Transverse colon (tissue), 4 donors: ENCODE measurements at regions not wholly inside any gene's neighbourhood (a gene's known extent, or its start where the extent isn't known, plus 50 kb on each side); places are given as distances from the start of the nearest gene placed in this dataset.
A peak's percentile ranks its signal among the peaks of the same experiment; 100 is the strongest.

Experiments
- DNase-seq: peaks from one replicate; pipeline ENCODE4 v3.0.0-alpha.2; 2019
- H3K27ac ChIP-seq, 4 donors: fragments of 200-600 bp; sonication (generic); 2 replicates each; pipeline ENCODE4 v1.5.1; 2016 to 2018; ENCODE audit warnings: inconsistent platforms in 4 of 4
- H3K27me3 ChIP-seq: fragments of 200-600 bp; sonication (generic); 2 replicates; pipeline ENCODE4 v1.5.1; 2017; ENCODE audit warnings: inconsistent platforms
- H3K36me3 ChIP-seq, 4 donors: fragments of 200-600 bp; sonication (generic); 2 replicates each; pipeline ENCODE4 v1.5.1; 2017 to 2019; ENCODE audit warnings: inconsistent platforms in 4 of 4
- H3K4me1 ChIP-seq, 4 donors: fragments of 200-600 bp; sonication (generic); 2 replicates each; pipeline ENCODE4 v1.5.1; 2017 to 2020; ENCODE audit warnings: inconsistent platforms in 4 of 4
- H3K4me3 ChIP-seq, 4 donors: fragments of 200-600 bp; sonication (generic); 1 replicate in 1 of 4; 2 replicates in 3 of 4; pipeline versions ENCODE4 v1.5.1 to v1.6.1; 2017 to 2019; ENCODE audit warnings: inconsistent platforms in 4 of 4
- H3K9me3 ChIP-seq, 2 donors: fragments of 200-600 bp; sonication (generic); 2 replicates each; pipeline ENCODE4 v1.5.1; 2017 to 2019; ENCODE audit warnings: inconsistent platforms in 2 of 2
- EP300 ChIP-seq: sonication (generic); formaldehyde crosslinking; IDR thresholded peaks from one replicate; pipeline ENCODE4 v1.6.1; 2017; ENCODE audit warnings: antibody characterized with exemption, low read depth
- POLR2A ChIP-seq: fragments of 450-650 bp; IDR thresholded peaks from one replicate; pipeline ENCODE4 v1.6.1; 2016; ENCODE audit warnings: antibody characterized with exemption, mild to moderate bottlenecking, moderate library complexity
- POLR2AphosphoS5 ChIP-seq, 3 donors: sonication (generic); formaldehyde crosslinking; IDR thresholded peaks; one replicate each; pipeline ENCODE4 v1.6.1; 2016; ENCODE audit warnings: antibody characterized with exemption in 3 of 3
- WGBS, 2 donors: methylation state at CpG; one replicate each; pipeline ENCODE4 v1.1.5; 2018; ENCODE audit warnings: low coverage in 1 of 2; 5-methylcytosine and 5-hydroxymethylcytosine counted together
- in situ Hi-C, 4 donors: fragments of 200-750 bp; cut with MboI; loops; one replicate each; pipeline versions ENCODE4 v1.15.0 to v1.15.1; 2017; ENCODE audit warnings: low sequenced_read_pairs in 3 of 4, low pct_ligation_motif_present in 1 of 4, low pct_unique_long_range_greater_than_20kb in 1 of 4
- intact Hi-C: fragments of 100-400 bp; cut with DNase I; formaldehyde crosslinking; loops from one replicate; pipeline ENCODE4 v1.15.1; 2023; ENCODE audit warnings: low total_unique reads
- TF ChIP-seq, protein P1 (sequence below), 5 experiments: fragments of 200-600 bp in 3 of 5; fragments of 450-650 bp in 2 of 5; sonication (generic) in 3 of 5; IDR thresholded peaks; 1 replicate in 2 of 5; 2 replicates in 3 of 5; pipeline ENCODE4 v1.5.1; 2016 to 2017; ENCODE audit warnings: antibody characterized with exemption in 5 of 5, inconsistent platforms in 3 of 5, mild to moderate bottlenecking in 2 of 5, moderate library complexity in 1 of 5

- no peaks in the 10 kb centered on the region for H3K27me3 ChIP-seq
- no peak for DNase-seq
- 68 to 75% methylated on average over 7 to 9 of the region's 9 CpGs for WGBS, 2 donors
- peaks cover 0 to 12% (median 3%) of the 10 kb centered on the region in 4 donors for H3K4me1 ChIP-seq
- peak overlapping the region in 2 of 4 donors; percentile 7 to 16 for H3K27ac ChIP-seq
- H3K4me3 ChIP-seq = no peak overlapping the region
- H3K9me3 ChIP-seq = no peaks in the 10 kb centered on the region
- in situ Hi-C loops (no loop called here), intact Hi-C loops (no loop called here)
- no peaks in the 10 kb centered on the region for H3K36me3 ChIP-seq
- TF ChIP-seq, protein P1, sequence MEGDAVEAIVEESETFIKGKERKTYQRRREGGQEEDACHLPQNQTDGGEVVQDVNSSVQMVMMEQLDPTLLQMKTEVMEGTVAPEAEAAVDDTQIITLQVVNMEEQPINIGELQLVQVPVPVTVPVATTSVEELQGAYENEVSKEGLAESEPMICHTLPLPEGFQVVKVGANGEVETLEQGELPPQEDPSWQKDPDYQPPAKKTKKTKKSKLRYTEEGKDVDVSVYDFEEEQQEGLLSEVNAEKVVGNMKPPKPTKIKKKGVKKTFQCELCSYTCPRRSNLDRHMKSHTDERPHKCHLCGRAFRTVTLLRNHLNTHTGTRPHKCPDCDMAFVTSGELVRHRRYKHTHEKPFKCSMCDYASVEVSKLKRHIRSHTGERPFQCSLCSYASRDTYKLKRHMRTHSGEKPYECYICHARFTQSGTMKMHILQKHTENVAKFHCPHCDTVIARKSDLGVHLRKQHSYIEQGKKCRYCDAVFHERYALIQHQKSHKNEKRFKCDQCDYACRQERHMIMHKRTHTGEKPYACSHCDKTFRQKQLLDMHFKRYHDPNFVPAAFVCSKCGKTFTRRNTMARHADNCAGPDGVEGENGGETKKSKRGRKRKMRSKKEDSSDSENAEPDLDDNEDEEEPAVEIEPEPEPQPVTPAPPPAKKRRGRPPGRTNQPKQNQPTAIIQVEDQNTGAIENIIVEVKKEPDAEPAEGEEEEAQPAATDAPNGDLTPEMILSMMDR (IDR thresholded peaks at IDR 0.05) = no peak
- no peak for TF ChIP-seq POLR2A
- TF ChIP-seq EP300 = no peak
- TF ChIP-seq POLR2AphosphoS5 (IDR thresholded peaks at IDR 0.05) = no peak
These were observed 444.0 kb upstream of the NFE2L3 start for GRCh38 chr7:25707768-25708620.

- intact Hi-C loops = no loop called here
- no peak for DNase-seq
These were observed 441.0 kb upstream of the NFE2L3 start for GRCh38 chr7:25710959-25711358.

GRCh38 chr7:25711940-25712339, 440.1 kb upstream of the NFE2L3 start:
- no peaks in the 10 kb centered on the region for H3K9me3 ChIP-seq
- TF ChIP-seq EP300 (no peak), POLR2A (no peak)
- DNase-seq = no peak
- 54 to 67% methylated on average over 1 of the region's 1 CpG for WGBS, 2 donors
- intact Hi-C loops = no loop called here
- peak overlapping the region in 2 of 4 donors; percentile 19 to 33 for H3K27ac ChIP-seq
- in situ Hi-C loops = no loop called here
- no peaks in the 10 kb centered on the region for H3K27me3 ChIP-seq
- no peak overlapping the region for H3K4me3 ChIP-seq
- no peaks in the 10 kb centered on the region for H3K36me3 ChIP-seq
- H3K4me1 ChIP-seq = peaks cover 0 to 13% (median 3%) of the 10 kb centered on the region in 4 donors

More at GRCh38 chr7:25710959-25711358, 441.0 kb upstream of the NFE2L3 start:
- no peak overlapping the region for H3K27ac ChIP-seq
- TF ChIP-seq, protein P1 (IDR thresholded peaks at IDR 0.05) = no peak
- TF ChIP-seq POLR2A = no peak
- TF ChIP-seq EP300 = no peak
- no peak for TF ChIP-seq POLR2AphosphoS5 (IDR thresholded peaks at IDR 0.05)
- H3K4me1 ChIP-seq = peaks cover 0 to 13% (median 3%) of the 10 kb centered on the region in 4 donors
- no peaks in the 10 kb centered on the region for H3K36me3 ChIP-seq
- H3K9me3 ChIP-seq = no peaks in the 10 kb centered on the region
- in situ Hi-C loops = no loop called here
- no peak overlapping the region for H3K4me3 ChIP-seq
- 38 to 50% methylated on average over 1 of the region's 1 CpG for WGBS, 2 donors
- no peaks in the 10 kb centered on the region for H3K27me3 ChIP-seq

DNA sequence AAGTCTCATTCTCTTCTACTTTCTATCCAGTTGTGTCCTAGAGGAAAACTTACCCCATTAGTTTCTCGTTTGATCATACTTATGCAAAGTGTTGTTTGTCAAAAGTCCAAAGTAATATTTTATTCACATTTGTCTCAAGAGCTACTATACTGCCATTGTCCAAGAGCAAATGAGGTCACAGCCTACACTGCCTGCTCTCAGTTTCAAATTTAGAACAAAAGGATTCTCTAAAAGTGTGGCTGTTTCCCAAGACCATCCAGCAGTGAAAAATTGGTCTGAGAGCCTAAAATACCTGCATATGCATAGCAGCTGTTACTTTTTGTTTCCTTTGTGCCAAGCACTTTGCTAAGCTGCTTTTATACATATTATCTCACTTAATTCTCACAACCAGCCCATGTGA, 439.5 kb upstream of the NFE2L3 start:
- in situ Hi-C loops = no loop called here
- Histone ChIP-seq H3K36me3 (no peaks in the 10 kb centered on the region), H3K27ac (peak overlapping the region in 2 of 4 donors; percentile 19 to 21)

More for the DNA sequence above, 439.5 kb upstream of the NFE2L3 start:
- Histone ChIP-seq H3K4me1 (peaks cover 0 to 12% (median 3%) of the 10 kb centered on the region in 4 donors), H3K4me3 (no peak overlapping the region), H3K27me3 (no peaks in the 10 kb centered on the region), H3K9me3 (no peaks in the 10 kb centered on the region)
- no peak for TF ChIP-seq POLR2AphosphoS5 (IDR thresholded peaks at IDR 0.05)
- TF ChIP-seq, protein P1 (IDR thresholded peaks at IDR 0.05) = no peak
- WGBS, 2 donors = 35 to 50% methylated on average over 1 of the region's 1 CpG
- intact Hi-C loops = no loop called here
- no peak for DNase-seq
